Lower lobe of right lung (tissue), 2 donors: ENCODE measurements at regions not wholly inside any gene's neighbourhood (a gene's known extent, or its start where the extent isn't known, plus 50 kb on each side); places are given as distances from the start of the nearest gene placed in this dataset.

Experiments
- ATAC-seq, 2 donors: fragments of 200-7000 bp; cut with Tn5 transposase; one replicate each; pipeline ENCODE4 v1.9.1; 2020 to 2022; ENCODE audit warnings: mild to moderate bottlenecking in 2 of 2, moderate library complexity in 2 of 2
- DNase-seq: peaks from one replicate; pipeline ENCODE4 v3.0.0-alpha.2; 2020
- H3K27ac ChIP-seq: fragments of 200-600 bp; one replicate; pipeline ENCODE4 v1.8.0; 2022
- H3K27me3 ChIP-seq: fragments of 200-600 bp; one replicate; pipeline ENCODE4 v1.8.0; 2022; ENCODE audit warnings: low read depth
- H3K36me3 ChIP-seq: fragments of 200-600 bp; one replicate; pipeline ENCODE4 v1.8.0; 2022; ENCODE audit warnings: mild to moderate bottlenecking
- H3K4me1 ChIP-seq: fragments of 200-600 bp; one replicate; pipeline ENCODE4 v1.8.0; 2022
- H3K4me3 ChIP-seq: fragments of 200-600 bp; one replicate; pipeline ENCODE4 v1.8.0; 2022; ENCODE audit warnings: mild to moderate bottlenecking
- H3K9me3 ChIP-seq: fragments of 200-600 bp; one replicate; pipeline ENCODE4 v1.8.0; 2022
- CTCF ChIP-seq: fragments of 200-600 bp; IDR thresholded peaks from one replicate; pipeline ENCODE4 v1.8.0; 2022; ENCODE audit warnings: antibody characterized with exemption, mild to moderate bottlenecking
- intact Hi-C: fragments of 100-400 bp; cut with DNase I; formaldehyde crosslinking; loops from one replicate; pipeline ENCODE4 v1.11.0; 2022
- donor health status: DM: no; HTN: yes; CAD: no; lungs with severe emphysema.

- Histone ChIP-seq H3K27me3 (no peaks in the 10 kb centered on the region), H3K36me3 (no peaks in the 10 kb centered on the region), H3K4me3 (no peak overlapping the region), H3K27ac (no peak overlapping the region), H3K4me1 (peaks cover 14% of the 10 kb centered on the region), H3K9me3 (no peaks in the 10 kb centered on the region)
- intact Hi-C loops = no loop called here
- TF ChIP-seq CTCF = no peak
- no peak for DNase-seq
- no peak for ATAC-seq
These were observed 210.1 kb upstream of the SPRY2 start for GRCh38 chr13:80550971-80551441.

- Histone ChIP-seq H3K27ac (no peak overlapping the region), H3K27me3 (no peaks in the 10 kb centered on the region), H3K36me3 (no peaks in the 10 kb centered on the region), H3K4me1 (peaks cover 14% of the 10 kb centered on the region), H3K9me3 (no peaks in the 10 kb centered on the region), H3K4me3 (no peak overlapping the region)
- DNase-seq (no peak), ATAC-seq (no peak)
- no peak for TF ChIP-seq CTCF
- intact Hi-C loops = no loop called here
These were observed 208.0 kb upstream of the SPRY2 start for GRCh38 chr13:80548915-80549314.

- H3K4me1 ChIP-seq = peaks cover 14% of the 10 kb centered on the region
- no peak overlapping the region for H3K4me3 ChIP-seq
- H3K27me3 ChIP-seq = no peaks in the 10 kb centered on the region
- H3K36me3 ChIP-seq = no peaks in the 10 kb centered on the region
- no peak for TF ChIP-seq CTCF
- H3K27ac ChIP-seq = no peak overlapping the region
- H3K9me3 ChIP-seq = no peaks in the 10 kb centered on the region
- intact Hi-C loops = no loop called here
- no peak for ATAC-seq
- no peak for DNase-seq
These were observed 207.2 kb upstream of the SPRY2 start for GRCh38 chr13:80547885-80548825.

GRCh38 chr13:80547341-80547740 lies 206.4 kb upstream of the SPRY2 start:
- Histone ChIP-seq H3K27ac (no peak overlapping the region), H3K4me1 (peaks cover 14% of the 10 kb centered on the region), H3K4me3 (no peak overlapping the region), H3K27me3 (no peaks in the 10 kb centered on the region), H3K36me3 (no peaks in the 10 kb centered on the region), H3K9me3 (peaks cover 5% of the 10 kb centered on the region)
- ATAC-seq (no peak), DNase-seq (no peak)
- TF ChIP-seq CTCF = no peak
- intact Hi-C loops = no loop called here

- Histone ChIP-seq H3K4me3 (no peak overlapping the region), H3K36me3 (no peaks in the 10 kb centered on the region), H3K27me3 (no peaks in the 10 kb centered on the region), H3K27ac (no peak overlapping the region), H3K4me1 (no peaks in the 10 kb centered on the region), H3K9me3 (peaks cover 7% of the 10 kb centered on the region)
- no peak for DNase-seq
- TF ChIP-seq CTCF = no peak
- no peak for ATAC-seq
- intact Hi-C loops = no loop called here
These were observed 192.2 kb upstream of the SPRY2 start for GRCh38 chr13:80533175-80533574.
